H7 (cell line): ENCODE measurements at regions not wholly inside any gene's neighbourhood (a gene's known extent, or its start where the extent isn't known, plus 50 kb on each side); places are given as distances from the start of the nearest gene placed in this dataset.

Experiments
- DNase-seq: peaks from one replicate; pipeline ENCODE4 v3.0.0; 2012
- H3K27me3 ChIP-seq: 2 replicates; pipeline ENCODE4 v1.6.0; 2011; ENCODE audit warnings: mild to moderate bottlenecking, low read length; ENCODE audit not compliant: control insufficient read depth, insufficient read depth
- H3K36me3 ChIP-seq: replicated peaks from 2 replicates; pipeline ENCODE4 v1.5.1; 2011; ENCODE audit warnings: low read length; ENCODE audit not compliant: control insufficient read depth, insufficient read depth
- H3K4me3 ChIP-seq: 2 replicates; pipeline ENCODE4 v1.5.1; 2011; ENCODE audit warnings: low read depth, mild to moderate bottlenecking, control low read depth, low read length, moderate library complexity; ENCODE audit not compliant: insufficient read depth

DNA sequence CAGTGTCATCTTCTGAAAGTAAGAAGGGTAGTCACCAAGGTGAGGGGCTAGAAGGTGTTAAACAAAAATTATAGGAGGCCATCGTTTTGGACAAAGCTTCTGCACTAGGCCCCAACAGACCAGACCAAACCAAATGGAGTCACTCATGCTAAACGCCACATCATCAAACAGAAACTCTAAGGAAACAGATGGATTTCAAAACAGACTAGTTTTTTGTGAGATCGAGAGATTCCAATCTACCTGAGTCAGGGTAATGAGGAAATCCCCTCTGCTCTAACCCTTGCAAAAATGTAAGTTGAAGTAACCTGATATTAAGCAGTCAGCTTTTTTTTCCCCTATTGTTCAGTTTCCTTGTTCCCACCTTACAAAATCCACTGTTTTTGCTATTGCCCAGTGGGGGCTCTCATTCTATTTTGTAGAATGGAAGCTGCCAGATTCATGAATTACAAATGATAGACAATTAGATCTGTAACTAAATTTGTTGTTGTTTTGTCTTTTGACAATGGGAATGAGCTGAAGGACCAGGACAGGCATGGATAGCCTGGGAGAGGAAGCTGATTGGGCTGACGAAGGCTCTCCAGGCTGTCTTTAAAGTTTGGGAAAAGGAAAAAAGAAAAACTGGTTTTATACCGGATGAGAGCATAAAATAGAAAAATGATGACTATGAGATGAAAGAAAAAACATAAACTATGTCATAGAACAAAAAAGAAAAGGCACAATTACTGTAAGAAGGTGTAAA, 94.7 kb upstream of the ADAMTSL1 start:
- no peak for DNase-seq
- Histone ChIP-seq H3K36me3 (no peaks in the 10 kb centered on the region), H3K27me3 (no peaks in the 10 kb centered on the region), H3K4me3 (no peak overlapping the region)

DNA sequence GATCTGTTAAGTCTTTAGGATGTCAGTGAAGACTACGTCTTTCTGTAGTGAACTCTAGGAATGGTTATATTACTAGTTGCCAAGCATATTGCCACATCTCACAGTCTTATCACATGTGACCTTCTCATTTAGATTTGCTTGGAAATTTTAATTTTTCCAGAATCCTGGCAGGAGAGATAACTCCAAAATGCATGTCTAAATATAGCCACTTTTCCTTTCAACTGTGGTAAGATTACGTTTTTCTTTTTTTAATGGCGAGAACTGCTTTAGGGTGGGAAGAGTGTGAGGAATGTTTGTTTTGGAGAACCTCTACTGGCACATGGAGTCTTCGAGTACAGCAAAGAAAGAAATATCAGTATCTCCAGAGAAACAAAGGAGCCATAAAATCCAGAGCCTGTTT, 91.7 kb upstream of the ADAMTSL1 start:
- no peak for DNase-seq
- Histone ChIP-seq H3K27me3 (no peaks in the 10 kb centered on the region), H3K36me3 (no peaks in the 10 kb centered on the region), H3K4me3 (no peak overlapping the region)

DNA sequence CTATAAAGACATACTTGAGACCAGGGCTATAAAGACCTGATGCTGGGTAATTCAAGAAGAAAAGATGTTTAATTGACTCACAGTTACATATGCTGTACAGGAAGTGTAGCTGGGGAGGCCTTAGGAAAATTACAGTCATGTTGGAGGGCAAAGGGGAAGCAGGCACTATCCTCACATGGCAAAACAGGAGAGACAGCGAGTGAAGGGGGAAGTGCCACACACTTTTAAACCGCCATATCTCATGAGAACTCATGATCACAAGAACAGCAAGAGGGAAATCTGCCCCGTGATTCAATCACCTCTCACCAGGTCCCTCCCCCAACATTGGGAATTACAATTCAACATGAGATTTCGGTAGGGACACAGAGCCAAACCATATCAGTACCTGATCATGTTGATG, 89.9 kb upstream of the ADAMTSL1 start:
- DNase-seq: no peak
- Histone ChIP-seq H3K4me3 (no peak overlapping the region), H3K36me3 (no peaks in the 10 kb centered on the region), H3K27me3 (no peaks in the 10 kb centered on the region)

DNA sequence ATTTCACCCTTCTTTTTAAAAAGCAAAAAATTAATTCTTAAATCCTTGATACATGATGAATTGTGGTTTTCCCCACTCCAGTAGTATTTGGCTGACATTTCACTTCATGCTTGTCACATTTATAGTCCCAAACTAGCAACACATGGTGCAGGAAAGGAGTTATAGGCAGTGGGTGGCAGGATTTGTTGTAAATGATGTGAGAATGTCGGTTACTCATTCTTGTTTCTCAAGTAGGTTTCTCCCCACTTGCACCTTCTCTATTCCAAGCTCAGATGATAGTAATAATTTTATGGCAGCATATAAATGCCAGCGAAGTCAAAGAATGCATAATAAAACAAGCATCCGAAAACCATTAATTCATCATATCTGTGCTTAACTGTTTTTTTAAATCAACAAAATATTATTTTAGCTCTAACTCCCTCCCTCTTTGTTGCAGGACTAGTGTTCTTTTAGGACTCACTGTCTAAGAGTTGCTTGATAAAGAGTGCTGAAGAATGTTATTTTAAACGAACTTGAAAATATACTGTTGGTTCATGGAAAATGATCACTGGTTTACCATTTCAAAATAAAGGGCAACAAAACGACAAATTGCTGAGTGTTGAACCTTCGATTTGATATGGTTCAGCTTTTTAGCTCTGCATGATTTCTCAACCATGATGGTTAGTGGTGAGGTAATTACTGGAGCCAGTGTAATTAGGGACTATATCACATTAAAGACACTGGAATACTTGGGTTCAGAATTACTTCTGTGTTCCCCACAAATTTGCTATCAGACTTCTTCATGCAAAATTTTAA, 88.1 kb upstream of the ADAMTSL1 start:
- H3K4me3 ChIP-seq: no peak overlapping the region
- no peaks in the 10 kb centered on the region for H3K27me3 ChIP-seq
- no peak for DNase-seq
- no peaks in the 10 kb centered on the region for H3K36me3 ChIP-seq

DNA sequence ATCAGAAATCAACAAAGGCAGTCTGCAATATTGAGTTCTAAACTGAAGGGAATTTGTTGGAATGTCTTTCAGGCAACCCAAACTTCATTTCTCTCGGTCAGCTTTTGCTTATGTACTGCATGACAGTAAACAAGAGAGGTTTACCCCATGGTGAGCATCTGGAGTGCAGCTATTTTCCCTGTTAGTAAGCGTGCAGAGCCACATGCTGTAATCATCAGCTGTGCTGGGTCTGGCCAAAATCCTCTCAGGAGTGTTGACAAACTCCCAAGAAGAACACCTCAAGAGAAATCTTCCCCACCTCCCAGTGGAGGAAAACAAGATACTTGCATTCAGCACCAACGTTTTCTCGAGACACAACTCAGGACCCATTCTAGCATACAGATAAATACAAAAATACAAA, 83.6 kb upstream of the ADAMTSL1 start:
- Histone ChIP-seq H3K27me3 (no peaks in the 10 kb centered on the region), H3K36me3 (no peaks in the 10 kb centered on the region), H3K4me3 (no peak overlapping the region)
- no peak for DNase-seq

DNA sequence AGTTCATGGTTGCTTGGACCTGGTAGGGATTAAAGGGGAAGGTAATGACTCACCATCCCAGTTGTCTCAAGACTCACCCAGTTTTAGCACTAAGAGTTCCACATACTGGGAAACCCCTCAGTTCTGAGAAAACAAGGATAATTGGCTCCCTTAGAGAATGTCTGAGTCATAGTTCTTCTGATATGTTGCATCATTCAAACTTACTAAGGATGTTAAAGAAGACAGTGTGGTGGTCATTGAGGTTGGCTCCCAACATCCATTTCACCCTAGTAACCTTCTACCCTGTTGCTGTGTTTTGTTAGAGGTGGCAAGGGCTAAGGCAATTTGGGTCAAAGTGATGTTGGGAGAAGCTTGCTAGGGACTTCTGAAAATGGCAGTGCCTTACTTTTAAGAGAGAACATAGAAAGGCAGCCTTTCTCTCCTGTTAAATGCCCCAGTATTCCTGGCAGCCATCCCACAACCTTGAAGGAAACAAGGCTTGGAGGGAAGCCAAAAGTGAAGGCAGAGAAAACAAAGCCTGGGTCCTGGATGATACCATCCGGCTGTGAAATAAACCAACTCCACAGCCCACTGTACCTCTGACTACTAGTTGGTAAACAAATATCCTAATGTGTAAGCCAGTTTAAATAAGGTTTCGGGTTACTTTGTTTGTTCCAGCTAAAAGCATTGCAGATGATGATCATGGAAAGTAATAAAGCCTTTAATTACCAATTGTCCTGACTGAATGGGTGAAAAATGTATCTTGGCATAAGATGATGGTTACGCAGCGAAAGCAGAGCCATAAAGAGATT, 80.4 kb upstream of the ADAMTSL1 start:
- Histone ChIP-seq H3K36me3 (no peaks in the 10 kb centered on the region), H3K4me3 (no peak overlapping the region), H3K27me3 (no peaks in the 10 kb centered on the region)
- no peak for DNase-seq

DNA sequence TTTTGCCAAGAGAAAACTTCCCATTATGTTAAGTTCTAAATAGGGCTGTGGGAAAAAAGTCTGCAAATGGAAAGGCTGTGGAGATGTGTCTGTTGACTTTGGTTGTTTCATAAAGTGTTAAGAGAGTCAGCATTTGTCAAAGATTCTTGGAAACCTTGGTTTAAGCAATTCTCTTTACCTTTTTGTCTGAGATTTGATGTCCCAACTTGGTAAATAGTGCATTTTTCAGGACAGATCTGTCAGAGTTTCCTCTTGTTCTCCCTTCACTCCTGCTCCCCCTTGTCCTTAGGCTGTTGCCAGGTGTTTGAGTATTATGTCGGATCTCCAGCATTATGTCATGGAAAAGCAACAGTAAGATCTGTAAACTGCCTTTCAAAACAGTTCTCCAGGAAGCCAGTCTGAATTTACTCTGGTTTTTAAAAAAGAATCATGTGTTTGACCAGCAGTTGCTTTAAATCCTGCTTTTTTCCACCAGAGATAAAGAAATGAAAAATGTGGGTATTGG, 79.1 kb upstream of the ADAMTSL1 start:
- H3K36me3 ChIP-seq: no peaks in the 10 kb centered on the region
- no peak for DNase-seq
- H3K27me3 ChIP-seq: no peaks in the 10 kb centered on the region
- no peak overlapping the region for H3K4me3 ChIP-seq

DNA sequence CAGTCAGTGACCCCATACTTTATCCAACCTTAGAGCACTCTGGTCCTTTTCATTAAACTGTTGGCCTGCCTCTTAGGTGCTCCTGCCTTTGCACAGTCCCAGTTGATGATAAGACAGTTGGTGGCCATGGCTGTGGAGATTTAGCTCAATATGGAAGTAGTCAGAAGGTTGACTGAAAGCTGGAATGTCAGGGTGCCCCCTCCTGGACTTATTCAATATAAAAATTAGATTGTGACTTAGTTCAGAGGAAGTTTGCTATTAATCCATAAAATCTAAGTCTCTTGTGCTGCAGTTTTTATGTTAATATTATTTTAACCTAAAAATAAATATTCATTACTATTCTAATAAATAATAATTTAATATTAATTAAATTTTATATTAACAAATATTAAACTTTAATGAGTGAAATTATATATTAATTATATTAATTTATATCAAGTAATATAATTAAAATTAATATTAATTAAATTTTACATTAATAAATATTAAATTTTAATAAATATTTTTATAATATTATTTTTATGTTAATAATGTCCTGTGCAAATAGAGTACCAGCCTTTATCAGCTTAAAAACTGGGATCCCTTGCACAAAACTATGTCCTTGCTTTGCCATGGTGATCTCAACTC, 77.7 kb upstream of the ADAMTSL1 start:
- no peak for DNase-seq
- no peaks in the 10 kb centered on the region for H3K36me3 ChIP-seq
- H3K27me3 ChIP-seq: no peaks in the 10 kb centered on the region
- no peak overlapping the region for H3K4me3 ChIP-seq

DNA sequence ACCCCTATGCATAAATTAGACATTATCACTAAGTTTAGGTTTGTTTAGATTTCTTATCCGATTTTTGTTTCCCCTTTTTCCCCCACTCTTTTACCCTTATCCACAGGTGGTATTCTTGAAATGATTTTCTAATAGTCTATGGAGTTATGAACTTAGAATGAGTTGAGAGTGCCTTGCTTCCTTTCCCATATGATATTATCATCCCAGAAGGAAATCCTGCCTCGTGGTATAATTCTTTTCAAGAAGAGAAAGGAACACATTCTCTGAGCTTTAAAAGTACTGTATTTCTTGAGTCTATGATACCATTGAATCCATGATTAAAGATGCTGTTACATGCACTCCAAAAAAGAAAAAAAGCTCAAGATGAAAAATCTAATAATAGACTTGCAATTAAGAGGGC, 76.9 kb upstream of the ADAMTSL1 start:
- Histone ChIP-seq H3K36me3 (no peaks in the 10 kb centered on the region), H3K4me3 (no peak overlapping the region), H3K27me3 (no peaks in the 10 kb centered on the region)
- no peak for DNase-seq

DNA sequence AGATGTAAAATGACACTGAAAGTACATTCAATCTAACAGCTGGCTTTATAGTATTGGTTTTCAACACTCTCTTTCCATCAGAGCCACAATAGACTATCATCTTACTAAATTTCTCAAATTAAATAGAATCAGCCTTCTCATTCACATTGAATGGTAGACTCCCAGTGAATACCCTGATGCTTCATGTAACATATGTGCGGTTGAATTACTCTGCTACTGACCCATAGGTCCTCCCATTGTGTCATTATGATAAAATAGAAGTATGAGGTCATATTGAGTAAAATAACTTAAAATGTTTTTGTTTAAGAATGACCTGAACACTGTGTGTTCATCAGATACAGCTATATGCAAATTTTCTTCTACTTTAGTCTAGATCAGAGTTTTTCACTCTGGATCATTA, 75.9 kb upstream of the ADAMTSL1 start:
- no peak overlapping the region for H3K4me3 ChIP-seq
- no peaks in the 10 kb centered on the region for H3K27me3 ChIP-seq
- no peak for DNase-seq
- H3K36me3 ChIP-seq: no peaks in the 10 kb centered on the region

DNA sequence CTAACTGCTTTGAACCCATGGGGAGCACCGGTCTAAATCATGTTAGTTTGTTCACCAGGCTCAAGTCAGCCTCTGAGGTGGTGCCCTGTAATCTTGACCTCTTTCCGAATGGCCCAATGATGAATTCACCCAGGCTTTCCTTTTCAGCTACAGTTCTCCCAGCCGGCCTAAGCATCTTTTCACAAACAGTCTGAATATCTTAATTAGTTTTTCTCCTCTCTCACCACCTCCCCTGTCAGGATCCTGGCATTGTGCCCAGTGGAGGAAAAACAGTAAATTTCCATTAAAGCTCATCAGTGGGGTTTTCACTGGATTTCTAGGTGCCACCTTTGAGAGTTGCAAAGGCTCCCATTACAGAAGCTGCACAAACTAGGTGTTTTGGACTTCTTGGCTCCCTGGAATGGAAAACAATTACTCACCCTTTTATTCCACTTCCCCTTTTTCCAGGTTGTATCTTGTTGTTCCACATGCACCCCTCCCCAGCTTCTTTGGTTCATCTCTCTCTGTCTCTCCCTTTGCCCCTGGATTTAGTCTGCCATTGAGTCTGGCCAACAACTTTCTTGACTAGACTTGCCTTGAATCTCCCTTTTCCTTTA, 69.4 kb upstream of the ADAMTSL1 start:
- no peaks in the 10 kb centered on the region for H3K27me3 ChIP-seq
- no peak overlapping the region for H3K4me3 ChIP-seq
- no peaks in the 10 kb centered on the region for H3K36me3 ChIP-seq
- DNase-seq: no peak

DNA sequence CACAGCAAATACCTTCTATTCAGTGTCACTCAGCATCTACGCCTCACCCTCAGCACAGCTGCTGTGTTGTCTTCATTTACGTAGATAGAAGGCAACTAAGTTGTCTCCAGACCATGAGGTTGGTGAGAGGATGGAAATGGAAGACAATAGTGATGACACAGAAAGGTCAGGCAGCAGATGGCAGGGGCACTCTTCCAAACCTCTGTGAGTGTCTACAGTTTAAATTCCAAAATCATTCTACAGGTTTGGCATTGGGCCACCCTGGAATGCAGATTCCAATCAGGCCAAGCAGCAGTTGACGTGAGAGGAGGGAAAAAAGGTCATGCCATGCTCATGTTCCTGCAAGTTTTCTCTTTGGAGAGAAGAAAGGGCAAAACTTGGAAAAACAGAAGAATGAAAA, 68.7 kb upstream of the ADAMTSL1 start:
- H3K27me3 ChIP-seq: no peaks in the 10 kb centered on the region
- no peak overlapping the region for H3K4me3 ChIP-seq
- no peaks in the 10 kb centered on the region for H3K36me3 ChIP-seq
- DNase-seq: no peak

DNA sequence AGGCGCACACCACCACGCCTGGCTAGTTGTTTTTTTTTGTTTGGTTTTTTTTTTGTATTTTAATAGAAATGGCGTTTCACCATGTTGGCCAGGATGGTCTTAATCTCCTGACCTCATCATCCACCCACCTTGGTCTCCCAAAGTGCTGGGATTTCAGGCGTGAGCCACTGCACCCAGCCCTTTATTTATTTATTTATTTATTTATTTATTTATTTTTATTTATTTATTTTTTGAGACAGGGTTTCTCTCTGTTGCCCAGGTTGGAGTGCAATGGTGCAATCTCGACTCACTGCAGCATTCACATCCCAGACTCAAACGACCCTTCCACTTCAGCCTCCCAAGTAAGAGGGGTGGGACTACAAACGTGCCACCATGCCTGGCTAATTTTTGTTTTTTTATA, 63.0 kb upstream of the ADAMTSL1 start:
- H3K4me3 ChIP-seq: no peak overlapping the region
- DNase-seq: no peak
- H3K27me3 ChIP-seq: no peaks in the 10 kb centered on the region
- H3K36me3 ChIP-seq: no peaks in the 10 kb centered on the region

DNA sequence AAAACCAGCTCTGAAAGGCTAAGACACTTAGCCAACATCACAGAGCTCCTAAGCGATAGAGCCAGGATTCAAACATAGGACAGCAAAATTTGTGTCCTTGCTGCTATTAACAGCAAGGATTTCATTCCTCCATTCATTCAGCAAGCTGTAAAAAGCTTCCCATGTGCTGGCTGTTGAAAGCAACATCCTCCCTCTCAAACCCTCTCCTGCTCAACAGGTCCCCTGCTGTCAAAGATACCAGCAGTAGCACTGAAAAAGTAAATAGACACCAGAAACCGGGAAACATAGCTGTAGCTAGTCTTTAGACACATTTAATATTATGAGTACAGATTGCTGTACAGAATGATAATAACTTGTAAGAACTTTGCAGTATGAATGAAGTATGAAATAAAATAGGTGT, 52.6 kb upstream of the ADAMTSL1 start:
- DNase-seq: no peak

More for the DNA sequence above, 52.6 kb upstream of the ADAMTSL1 start:
- no peak overlapping the region for H3K4me3 ChIP-seq
- H3K36me3 ChIP-seq: no peaks in the 10 kb centered on the region
- H3K27me3 ChIP-seq: no peaks in the 10 kb centered on the region
